Liver (tissue), 8 donors: ENCODE measurements at regions not wholly inside any gene's neighbourhood (a gene's known extent, or its start where the extent isn't known, plus 50 kb on each side); places are given as distances from the start of the nearest gene placed in this dataset.

Experiments
- DNase-seq: peaks from one replicate; pipeline ENCODE4 v3.0.0-alpha.2; 2017; ENCODE audit warnings: low spot score
- H3K27ac ChIP-seq, 2 donors: one replicate each; pipeline ENCODE4 v1.7.0; 2013; ENCODE audit warnings: inconsistent platforms in 2 of 2, low read length in 2 of 2, control low read depth in 1 of 2, low read depth in 1 of 2, mild to moderate bottlenecking in 1 of 2
- H3K27me3 ChIP-seq, 4 donors: one replicate each; pipeline versions ENCODE4 v1.6.1 to v1.7.0; 2013; ENCODE audit warnings: low read length in 3 of 4, inconsistent platforms in 1 of 4, mild to moderate bottlenecking in 1 of 4, moderate library complexity in 1 of 4; ENCODE audit not compliant: control insufficient read depth in 4 of 4, insufficient read depth in 4 of 4
- H3K36me3 ChIP-seq, 4 donors: one replicate each; pipeline versions ENCODE4 v1.6.1 to v1.7.0; 2013; ENCODE audit warnings: low read length in 3 of 4, mild to moderate bottlenecking in 3 of 4, low read depth in 1 of 4, moderate library complexity in 1 of 4; ENCODE audit not compliant: control insufficient read depth in 4 of 4, insufficient read depth in 3 of 4
- H3K4me1 ChIP-seq, 4 donors: one replicate each; pipeline versions ENCODE4 v1.6.1 to v1.7.0; 2013; ENCODE audit warnings: low read length in 3 of 4, mild to moderate bottlenecking in 3 of 4, moderate library complexity in 1 of 4; ENCODE audit not compliant: control insufficient read depth in 4 of 4, insufficient read depth in 4 of 4
- H3K4me3 ChIP-seq, 3 donors: one replicate each; pipeline versions ENCODE4 v1.6.1 to v1.7.0; 2013; ENCODE audit warnings: low read length in 3 of 3, control low read depth in 1 of 3, low read depth in 1 of 3, mild to moderate bottlenecking in 1 of 3
- H3K9ac ChIP-seq, 2 donors: one replicate each; pipeline ENCODE4 v1.7.0; 2013; ENCODE audit warnings: low read length in 2 of 2, mild to moderate bottlenecking in 2 of 2, moderate library complexity in 2 of 2, control low read depth in 1 of 2, low read depth in 1 of 2
- H3K9me3 ChIP-seq, 4 donors: one replicate each; pipeline versions ENCODE4 v1.6.1 to v1.7.0; 2013; ENCODE audit warnings: low read length in 3 of 4; ENCODE audit not compliant: control insufficient read depth in 4 of 4
- EGR1 ChIP-seq, 2 donors: IDR thresholded peaks; 2 replicates each; pipeline ENCODE4 v1.6.1; 2016 to 2018; ENCODE audit warnings: antibody characterized with exemption in 2 of 2, low read depth in 2 of 2
- FOXA1 ChIP-seq: IDR thresholded peaks from 2 replicates; pipeline ENCODE4 v1.6.1; 2016; ENCODE audit warnings: antibody characterized with exemption
- FOXA2 ChIP-seq: IDR thresholded peaks from 2 replicates; pipeline ENCODE4 v1.6.1; 2016; ENCODE audit warnings: antibody characterized with exemption
- HNF4A ChIP-seq, 2 donors: conservative IDR thresholded peaks; 2 replicates each; pipeline ENCODE4 v1.6.1; 2016; ENCODE audit warnings: antibody characterized with exemption in 2 of 2, mild to moderate bottlenecking in 2 of 2
- HNF4G ChIP-seq: IDR thresholded peaks from 2 replicates; pipeline ENCODE4 v1.6.1; 2016; ENCODE audit warnings: antibody characterized with exemption
- JUND ChIP-seq, 2 donors: IDR thresholded peaks; 2 replicates each; pipeline ENCODE4 v1.6.1; 2016; ENCODE audit warnings: antibody characterized with exemption in 2 of 2
- NR2F2 ChIP-seq: IDR thresholded peaks from 2 replicates; pipeline ENCODE4 v1.6.1; 2016; ENCODE audit warnings: antibody characterized with exemption
- RAD21 ChIP-seq, 2 donors: IDR thresholded peaks; 2 replicates each; pipeline ENCODE4 v1.6.1; 2016; ENCODE audit warnings: antibody characterized with exemption in 2 of 2, mild to moderate bottlenecking in 2 of 2
- RXRA ChIP-seq, 2 donors: IDR thresholded peaks; 2 replicates each; pipeline ENCODE4 v1.6.1; 2017 to 2018; ENCODE audit warnings: antibody characterized with exemption in 2 of 2, mild to moderate bottlenecking in 1 of 2
- SP1 ChIP-seq: IDR thresholded peaks from 2 replicates; pipeline ENCODE4 v1.6.1; 2018; ENCODE audit warnings: antibody characterized with exemption, mild to moderate bottlenecking
- TAF1 ChIP-seq: conservative IDR thresholded peaks from 2 replicates; pipeline ENCODE4 v1.6.1; 2016; ENCODE audit warnings: antibody characterized with exemption, mild to moderate bottlenecking
- YY1 ChIP-seq: IDR thresholded peaks from 2 replicates; pipeline ENCODE4 v1.6.1; 2016; ENCODE audit warnings: antibody characterized with exemption, mild to moderate bottlenecking
- WGBS: extraction: QIAGEN DNeasy Blood & Tissue Kit; methylation state at CpG from one replicate; pipeline ENCODE4 v1.1.7; 2013; 5-methylcytosine and 5-hydroxymethylcytosine counted together
- TF ChIP-seq, protein P1 (sequence below): IDR thresholded peaks from 2 replicates; pipeline ENCODE4 v1.6.1; 2016; ENCODE audit warnings: antibody characterized with exemption
- TF ChIP-seq, protein P2 (sequence below): IDR thresholded peaks from 2 replicates; pipeline ENCODE4 v1.6.1; 2016; ENCODE audit warnings: antibody characterized with exemption, mild to moderate bottlenecking
- TF ChIP-seq, protein P3 (sequence below): fragments of 150-350 bp; IDR thresholded peaks from 2 replicates; pipeline ENCODE4 v1.5.1; 2017; ENCODE audit warnings: improper control_type of control experiment, low read depth, low read length; ENCODE audit not compliant: missing input control
- TF ChIP-seq, protein P4 (sequence below): IDR thresholded peaks from 2 replicates; pipeline ENCODE4 v1.6.1; 2016; ENCODE audit warnings: antibody characterized with exemption
- donor health status: healthy.
- donor health status: healthy.
- donor health status: healthy.
- donor health status: healthy.
- donor health status: healthy.

DNA sequence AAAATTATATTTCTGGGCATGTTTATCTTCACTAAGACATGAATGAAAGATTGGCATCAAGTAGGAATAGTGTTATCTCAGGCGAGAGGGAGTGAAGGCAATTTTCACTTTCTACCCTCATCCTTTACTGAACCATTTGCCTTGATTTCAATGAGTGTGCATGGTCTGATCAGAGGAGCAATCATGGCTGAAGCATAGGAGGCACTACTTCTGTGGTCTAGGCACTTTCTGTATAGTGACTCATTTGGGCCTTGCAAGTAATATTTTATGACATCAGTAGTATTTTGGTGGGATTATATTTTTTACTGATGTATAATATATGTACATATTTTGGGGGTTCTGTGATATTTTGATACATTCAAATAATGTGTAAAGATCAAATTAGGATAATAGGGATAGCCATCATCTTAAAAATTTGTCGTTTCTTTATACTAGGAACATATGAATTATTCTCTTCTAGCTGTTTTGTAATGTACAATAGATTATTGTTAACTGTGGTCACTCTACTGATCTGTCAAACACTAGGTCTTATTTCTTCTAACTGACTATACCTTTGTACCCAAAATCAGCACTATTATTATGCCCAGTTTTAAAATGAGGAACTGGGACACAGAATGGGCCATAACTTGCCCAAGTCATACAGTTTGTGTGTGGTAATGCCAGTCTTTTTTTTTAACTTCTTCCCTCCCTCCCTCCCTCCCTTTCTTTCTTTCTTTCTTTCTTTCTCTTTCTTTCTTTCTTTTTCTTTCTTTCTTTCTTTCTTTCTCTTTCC lies 101.9 kb downstream of the RAB11FIP2 start:
- no peaks in the 10 kb centered on the region for H3K4me1 ChIP-seq
- H3K36me3 ChIP-seq: no peaks in the 10 kb centered on the region
- H3K4me3 ChIP-seq: no peak overlapping the region
- no peak overlapping the region for H3K9ac ChIP-seq
- H3K9me3 ChIP-seq: no peaks in the 10 kb centered on the region
- H3K27ac ChIP-seq: no peak overlapping the region
- 63% methylated on average over 2 of the region's 2 CpGs for WGBS
- TF ChIP-seq HNF4A (conservative IDR thresholded peaks at IDR 0.05) (no peak), FOXA1 (no peak), SP1 (no peak), TAF1 (no peak), JUND (IDR thresholded peaks at IDR 0.05) (no peak), NR2F2 (no peak), FOXA2 (no peak), RAD21 (IDR thresholded peaks at IDR 0.05) (no peak), YY1 (no peak), HNF4G (no peak), RXRA (IDR thresholded peaks at IDR 0.05) (no peak), EGR1 (IDR thresholded peaks at IDR 0.05; ENCODE audit: low read depth in 2 of 2) (no peak)
- TF ChIP-seq, protein P1, sequence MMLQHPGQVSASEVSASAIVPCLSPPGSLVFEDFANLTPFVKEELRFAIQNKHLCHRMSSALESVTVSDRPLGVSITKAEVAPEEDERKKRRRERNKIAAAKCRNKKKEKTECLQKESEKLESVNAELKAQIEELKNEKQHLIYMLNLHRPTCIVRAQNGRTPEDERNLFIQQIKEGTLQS: no peak
- TF ChIP-seq, protein P2, sequence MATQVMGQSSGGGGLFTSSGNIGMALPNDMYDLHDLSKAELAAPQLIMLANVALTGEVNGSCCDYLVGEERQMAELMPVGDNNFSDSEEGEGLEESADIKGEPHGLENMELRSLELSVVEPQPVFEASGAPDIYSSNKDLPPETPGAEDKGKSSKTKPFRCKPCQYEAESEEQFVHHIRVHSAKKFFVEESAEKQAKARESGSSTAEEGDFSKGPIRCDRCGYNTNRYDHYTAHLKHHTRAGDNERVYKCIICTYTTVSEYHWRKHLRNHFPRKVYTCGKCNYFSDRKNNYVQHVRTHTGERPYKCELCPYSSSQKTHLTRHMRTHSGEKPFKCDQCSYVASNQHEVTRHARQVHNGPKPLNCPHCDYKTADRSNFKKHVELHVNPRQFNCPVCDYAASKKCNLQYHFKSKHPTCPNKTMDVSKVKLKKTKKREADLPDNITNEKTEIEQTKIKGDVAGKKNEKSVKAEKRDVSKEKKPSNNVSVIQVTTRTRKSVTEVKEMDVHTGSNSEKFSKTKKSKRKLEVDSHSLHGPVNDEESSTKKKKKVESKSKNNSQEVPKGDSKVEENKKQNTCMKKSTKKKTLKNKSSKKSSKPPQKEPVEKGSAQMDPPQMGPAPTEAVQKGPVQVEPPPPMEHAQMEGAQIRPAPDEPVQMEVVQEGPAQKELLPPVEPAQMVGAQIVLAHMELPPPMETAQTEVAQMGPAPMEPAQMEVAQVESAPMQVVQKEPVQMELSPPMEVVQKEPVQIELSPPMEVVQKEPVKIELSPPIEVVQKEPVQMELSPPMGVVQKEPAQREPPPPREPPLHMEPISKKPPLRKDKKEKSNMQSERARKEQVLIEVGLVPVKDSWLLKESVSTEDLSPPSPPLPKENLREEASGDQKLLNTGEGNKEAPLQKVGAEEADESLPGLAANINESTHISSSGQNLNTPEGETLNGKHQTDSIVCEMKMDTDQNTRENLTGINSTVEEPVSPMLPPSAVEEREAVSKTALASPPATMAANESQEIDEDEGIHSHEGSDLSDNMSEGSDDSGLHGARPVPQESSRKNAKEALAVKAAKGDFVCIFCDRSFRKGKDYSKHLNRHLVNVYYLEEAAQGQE: no peak
- TF ChIP-seq, protein P3, sequence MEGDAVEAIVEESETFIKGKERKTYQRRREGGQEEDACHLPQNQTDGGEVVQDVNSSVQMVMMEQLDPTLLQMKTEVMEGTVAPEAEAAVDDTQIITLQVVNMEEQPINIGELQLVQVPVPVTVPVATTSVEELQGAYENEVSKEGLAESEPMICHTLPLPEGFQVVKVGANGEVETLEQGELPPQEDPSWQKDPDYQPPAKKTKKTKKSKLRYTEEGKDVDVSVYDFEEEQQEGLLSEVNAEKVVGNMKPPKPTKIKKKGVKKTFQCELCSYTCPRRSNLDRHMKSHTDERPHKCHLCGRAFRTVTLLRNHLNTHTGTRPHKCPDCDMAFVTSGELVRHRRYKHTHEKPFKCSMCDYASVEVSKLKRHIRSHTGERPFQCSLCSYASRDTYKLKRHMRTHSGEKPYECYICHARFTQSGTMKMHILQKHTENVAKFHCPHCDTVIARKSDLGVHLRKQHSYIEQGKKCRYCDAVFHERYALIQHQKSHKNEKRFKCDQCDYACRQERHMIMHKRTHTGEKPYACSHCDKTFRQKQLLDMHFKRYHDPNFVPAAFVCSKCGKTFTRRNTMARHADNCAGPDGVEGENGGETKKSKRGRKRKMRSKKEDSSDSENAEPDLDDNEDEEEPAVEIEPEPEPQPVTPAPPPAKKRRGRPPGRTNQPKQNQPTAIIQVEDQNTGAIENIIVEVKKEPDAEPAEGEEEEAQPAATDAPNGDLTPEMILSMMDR: no peak
- TF ChIP-seq, protein P4, sequence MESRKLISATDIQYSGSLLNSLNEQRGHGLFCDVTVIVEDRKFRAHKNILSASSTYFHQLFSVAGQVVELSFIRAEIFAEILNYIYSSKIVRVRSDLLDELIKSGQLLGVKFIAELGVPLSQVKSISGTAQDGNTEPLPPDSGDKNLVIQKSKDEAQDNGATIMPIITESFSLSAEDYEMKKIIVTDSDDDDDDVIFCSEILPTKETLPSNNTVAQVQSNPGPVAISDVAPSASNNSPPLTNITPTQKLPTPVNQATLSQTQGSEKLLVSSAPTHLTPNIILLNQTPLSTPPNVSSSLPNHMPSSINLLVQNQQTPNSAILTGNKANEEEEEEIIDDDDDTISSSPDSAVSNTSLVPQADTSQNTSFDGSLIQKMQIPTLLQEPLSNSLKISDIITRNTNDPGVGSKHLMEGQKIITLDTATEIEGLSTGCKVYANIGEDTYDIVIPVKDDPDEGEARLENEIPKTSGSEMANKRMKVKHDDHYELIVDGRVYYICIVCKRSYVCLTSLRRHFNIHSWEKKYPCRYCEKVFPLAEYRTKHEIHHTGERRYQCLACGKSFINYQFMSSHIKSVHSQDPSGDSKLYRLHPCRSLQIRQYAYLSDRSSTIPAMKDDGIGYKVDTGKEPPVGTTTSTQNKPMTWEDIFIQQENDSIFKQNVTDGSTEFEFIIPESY: no peak
- DNase-seq: no peak
- no peaks in the 10 kb centered on the region for H3K27me3 ChIP-seq

DNA sequence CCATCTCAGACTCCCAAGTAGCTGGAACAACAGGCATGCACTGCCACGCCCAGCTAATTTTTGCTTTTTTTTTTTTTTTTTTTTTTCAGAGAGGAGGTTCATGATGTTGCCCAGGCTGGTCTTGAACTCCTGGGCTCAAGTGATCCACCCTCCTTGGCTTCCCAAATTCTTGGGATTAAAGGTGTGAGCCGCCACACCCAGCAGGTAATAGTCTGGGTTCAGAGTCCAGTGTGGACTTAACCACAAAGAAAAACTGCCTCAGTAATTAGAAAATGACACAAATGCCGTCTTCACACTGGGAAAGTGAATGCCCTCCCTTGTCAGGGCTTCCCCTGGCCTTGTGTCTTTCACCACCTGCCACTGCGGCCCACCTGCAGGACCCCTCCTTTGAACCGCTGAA lies 101.1 kb downstream of the RAB11FIP2 start:
- no peaks in the 10 kb centered on the region for H3K4me1 ChIP-seq
- WGBS: 87% methylated on average over 5 of the region's 5 CpGs
- no peak for DNase-seq
- TF ChIP-seq SP1 (no peak), EGR1 (IDR thresholded peaks at IDR 0.05; ENCODE audit: low read depth in 2 of 2) (no peak), NR2F2 (no peak), HNF4A (conservative IDR thresholded peaks at IDR 0.05) (no peak), YY1 (no peak), RXRA (IDR thresholded peaks at IDR 0.05) (no peak), HNF4G (no peak), FOXA1 (no peak), TAF1 (no peak), FOXA2 (no peak)
- TF ChIP-seq, protein P3: no peak
- TF ChIP-seq, protein P1: no peak
- TF ChIP-seq, protein P2: no peak

More for the DNA sequence above, 101.1 kb downstream of the RAB11FIP2 start:
- no peak overlapping the region for H3K9ac ChIP-seq
- no peaks in the 10 kb centered on the region for H3K27me3 ChIP-seq
- no peaks in the 10 kb centered on the region for H3K36me3 ChIP-seq
- no peak overlapping the region for H3K27ac ChIP-seq
- H3K4me3 ChIP-seq: no peak overlapping the region
- no peaks in the 10 kb centered on the region for H3K9me3 ChIP-seq
